ENCODE measurements at regions not wholly inside any gene's neighbourhood (a gene's known extent, or its start where the extent isn't known, plus 50 kb on each side); places are given as distances from the start of the nearest gene placed in this dataset.
"Not testable (repeated sequence)": the region's sequence is repeated elsewhere in the genome, so short reads cannot be mapped to it uniquely, and the experiment has no call there.

GRCh38 chr10:65355141-65355680 is 1570.6 kb upstream of the LRRTM3 start:
- DNase-seq (ENCODE audit: low read depth), result no peak

- DNase-seq (ENCODE audit: low read depth), result no peak
Measured at GRCh38 chr10:65358565-65358964, 1567.3 kb upstream of the LRRTM3 start.

GRCh38 chr10:65360497-65360896 is 1565.3 kb upstream of the LRRTM3 start:
- no peak for DNase-seq (ENCODE audit: low read depth)

DNA sequence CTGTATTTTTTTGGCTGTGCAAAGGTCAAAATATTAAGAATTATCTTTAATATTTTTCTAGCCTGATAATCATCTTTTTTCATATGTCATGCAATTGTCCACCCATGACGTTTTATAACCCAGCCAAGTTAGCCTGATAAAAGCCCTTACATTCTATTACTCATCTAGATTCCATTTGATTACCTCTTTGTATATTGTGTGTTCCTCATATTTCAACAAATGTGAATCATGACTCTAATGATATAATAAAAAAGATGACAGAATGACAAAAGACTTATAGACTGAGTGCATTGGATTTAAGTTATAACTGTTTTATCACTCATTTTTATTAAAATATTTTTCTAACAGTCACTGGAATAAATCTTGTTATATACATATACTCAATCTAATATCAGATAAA is 1560.0 kb upstream of the LRRTM3 start:
- DNase-seq (ENCODE audit: low read depth), result no peak

GRCh38 chr10:65367706-65368105 is 1558.1 kb upstream of the LRRTM3 start:
- no peak for DNase-seq (ENCODE audit: low read depth)

- DNase-seq (ENCODE audit: low read depth), result no peak
Measured at GRCh38 chr10:65375528-65375927, 1550.3 kb upstream of the LRRTM3 start.

GRCh38 chr10:65377687-65378086 is 1548.1 kb upstream of the LRRTM3 start:
- no peak for DNase-seq (ENCODE audit: low read depth)

GRCh38 chr10:65394502-65395297 is 1531.1 kb upstream of the LRRTM3 start:
- DNase-seq (ENCODE audit: low read depth), result no peak

DNA sequence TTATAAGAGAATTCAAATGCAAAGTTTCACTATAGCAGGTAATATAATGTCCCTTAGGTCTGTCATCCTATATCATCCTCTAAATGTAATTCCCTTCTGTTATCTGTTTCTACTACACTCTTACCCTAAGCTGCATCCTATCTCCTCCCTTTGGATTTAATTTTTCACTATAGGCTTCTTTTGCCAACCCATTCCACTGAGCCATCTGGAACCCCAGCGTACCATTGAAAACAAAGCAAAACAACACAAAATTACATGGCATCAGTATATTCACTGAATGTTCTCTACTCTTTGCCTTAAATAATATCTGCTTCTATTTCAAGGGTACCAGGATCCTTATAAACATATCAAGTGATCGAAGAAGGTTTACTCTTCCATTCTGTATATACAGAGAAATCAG is 1530.2 kb upstream of the LRRTM3 start:
- DNase-seq (ENCODE audit: low read depth), result no peak

GRCh38 chr10:65396997-65397396 is 1528.8 kb upstream of the LRRTM3 start:
- no peak for DNase-seq (ENCODE audit: low read depth)

DNA sequence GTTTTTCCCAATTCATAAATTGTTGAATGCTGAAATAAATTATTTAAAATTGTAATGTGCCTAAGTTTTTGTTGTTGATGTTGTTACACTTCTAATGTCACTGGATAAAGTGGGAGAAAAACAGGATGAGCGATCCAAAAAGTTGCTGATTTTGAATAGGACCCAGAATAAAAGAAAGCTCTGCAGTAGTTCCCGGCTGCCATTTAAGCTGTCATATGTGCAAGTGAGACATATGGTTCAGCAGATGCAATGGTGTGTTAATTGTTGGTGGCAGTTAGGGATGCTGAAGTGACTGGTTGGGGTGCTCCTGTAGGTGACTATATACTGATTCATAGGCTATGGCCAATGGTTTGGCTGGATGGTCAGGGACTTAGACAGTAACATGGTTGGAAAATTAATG is 1517.4 kb upstream of the LRRTM3 start:
- no peak for DNase-seq (ENCODE audit: low read depth)

DNA sequence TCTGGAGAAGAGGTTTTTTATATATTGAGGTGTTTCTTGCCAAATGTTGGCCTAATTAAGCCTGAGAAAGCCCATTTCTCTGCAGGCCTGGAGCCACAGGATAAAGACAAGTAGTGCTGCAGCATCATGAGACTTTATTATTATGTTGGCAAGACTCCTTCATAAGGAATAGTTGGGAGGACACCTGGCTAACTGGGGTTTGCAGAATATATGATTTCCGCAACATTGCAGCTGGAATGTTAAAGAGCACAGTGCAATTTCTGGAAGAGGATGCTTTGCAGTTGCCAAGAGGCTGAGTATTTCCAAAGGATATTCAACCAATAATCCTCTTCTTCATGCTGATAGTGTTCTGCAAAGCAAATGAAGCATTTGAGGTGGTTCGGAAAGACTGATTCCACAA is 1512.8 kb upstream of the LRRTM3 start:
- no peak for DNase-seq (ENCODE audit: low read depth)

DNA sequence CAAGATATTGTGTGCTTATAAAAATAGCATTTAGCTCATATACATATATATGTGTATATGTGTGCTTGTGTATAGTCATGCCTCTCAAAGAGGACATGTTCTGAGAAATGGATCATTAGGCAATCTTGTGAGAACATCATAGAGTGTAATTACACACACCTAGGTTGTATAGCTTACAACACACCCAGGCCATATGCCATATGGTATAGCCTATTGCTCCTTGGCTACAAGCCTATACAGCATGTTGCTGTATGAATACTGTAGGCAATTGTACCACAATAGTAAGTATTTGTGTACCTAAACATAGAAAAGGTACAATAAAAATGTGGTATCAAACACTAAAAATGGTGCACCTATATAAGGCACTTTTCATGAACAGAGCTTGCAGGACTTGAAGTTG is 1510.5 kb upstream of the LRRTM3 start:
- DNase-seq (ENCODE audit: low read depth), result no peak

DNA sequence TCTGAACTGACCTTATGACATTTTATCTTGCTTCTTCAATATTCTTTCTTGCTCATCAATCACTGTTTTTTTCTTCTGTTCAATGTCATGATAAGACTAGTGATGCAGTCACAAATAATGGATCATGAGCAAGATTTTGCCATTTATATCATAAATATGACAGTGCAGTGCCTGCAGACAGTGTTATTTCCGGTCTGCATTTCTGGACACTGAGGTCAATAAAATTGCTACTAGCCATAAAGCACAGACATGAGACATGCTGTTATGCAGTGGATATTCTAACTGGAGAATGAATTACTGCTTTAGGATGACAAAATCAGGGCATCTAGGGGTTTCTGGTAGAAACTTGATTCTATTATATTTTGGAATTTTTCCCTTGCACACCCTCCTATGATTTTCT is 1509.7 kb upstream of the LRRTM3 start:
- DNase-seq (ENCODE audit: low read depth), result no peak

DNA sequence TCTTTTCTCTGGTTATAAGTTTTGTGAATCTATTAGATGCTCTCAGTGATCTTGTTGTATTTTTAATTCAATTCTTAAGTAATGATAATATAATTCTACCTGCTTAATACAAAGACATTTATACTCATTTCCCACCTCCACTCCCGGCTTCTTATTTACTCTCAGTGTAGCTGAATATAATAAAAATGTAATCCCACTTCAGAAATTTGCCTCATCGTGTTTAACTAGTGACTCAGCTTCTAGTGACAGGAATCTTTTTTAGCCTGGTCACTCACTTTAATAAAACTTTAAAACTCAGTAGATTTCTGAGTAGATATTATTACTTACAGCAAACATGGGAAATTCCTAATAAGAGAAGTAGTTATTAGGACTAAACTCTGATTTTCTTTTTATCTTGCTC is 1506.2 kb upstream of the LRRTM3 start:
- DNase-seq (ENCODE audit: low read depth), result no peak

GRCh38 chr10:65423043-65423442 is 1502.8 kb upstream of the LRRTM3 start:
- no peak for DNase-seq (ENCODE audit: low read depth)

DNA sequence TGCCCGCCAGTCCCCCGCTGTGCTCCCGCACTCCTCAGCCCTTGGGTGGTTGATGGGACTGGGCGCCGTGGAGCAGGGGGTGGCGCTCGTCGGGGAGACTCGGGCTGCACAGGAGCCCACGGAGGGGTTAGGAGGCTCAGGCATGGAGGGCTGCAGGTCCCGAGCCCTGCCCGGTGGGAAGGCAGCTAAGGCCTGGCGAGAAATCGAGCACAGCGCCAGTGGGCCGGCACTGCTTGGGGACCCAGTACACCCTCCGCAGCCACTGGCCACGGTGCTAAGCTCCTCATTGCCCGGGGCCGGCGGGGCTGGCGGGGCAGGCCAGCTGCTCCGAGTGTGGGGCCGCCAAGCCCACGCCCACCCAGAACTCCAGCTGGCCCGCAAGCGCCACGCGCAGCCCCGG is 1496.5 kb upstream of the LRRTM3 start:
- DNase-seq (ENCODE audit: low read depth), result not testable (repeated sequence)

- DNase-seq (ENCODE audit: low read depth), result no peak
Measured at GRCh38 chr10:65430979-65431378, 1494.9 kb upstream of the LRRTM3 start.

DNA sequence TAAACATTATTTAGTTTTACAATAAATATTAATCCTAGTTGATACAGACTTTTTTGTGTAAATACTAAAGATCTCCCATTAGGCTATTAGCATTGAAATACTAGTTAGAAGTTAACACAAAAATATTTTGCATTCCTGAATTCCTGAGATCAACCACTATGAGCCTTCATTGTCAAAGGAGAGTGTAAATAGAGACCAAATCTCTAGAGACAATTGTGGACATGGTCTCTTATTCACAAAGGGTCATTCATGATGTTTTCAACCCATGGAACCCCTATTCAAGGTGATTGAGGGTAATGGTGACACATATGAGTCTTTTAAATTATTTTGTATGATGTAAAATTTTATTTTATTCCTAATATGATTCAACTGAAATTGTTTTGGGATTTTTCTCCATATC is 1454.8 kb upstream of the LRRTM3 start:
- DNase-seq (ENCODE audit: low read depth), result no peak

DNA sequence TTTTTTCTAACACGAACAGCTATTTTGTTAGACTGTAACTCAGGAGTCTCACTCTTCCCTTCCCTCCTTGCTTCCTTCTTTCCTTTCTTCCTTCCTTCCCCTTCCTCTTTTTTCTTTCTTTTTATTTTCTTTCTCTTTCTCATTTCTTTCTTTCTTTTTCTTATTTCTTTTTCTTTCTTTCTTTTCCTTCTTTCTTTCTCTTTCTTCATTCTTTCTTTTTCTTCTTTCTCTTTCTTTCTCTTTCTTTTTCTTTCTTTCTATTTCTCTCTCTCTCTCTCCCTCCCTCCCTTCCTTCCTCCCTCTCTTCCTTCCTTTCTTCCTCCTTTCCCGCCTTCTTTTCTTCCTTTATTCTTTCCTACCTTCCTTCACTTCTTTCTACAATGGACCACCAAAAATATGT is 1443.0 kb upstream of the LRRTM3 start:
- DNase-seq (ENCODE audit: low read depth), result no peak

DNA sequence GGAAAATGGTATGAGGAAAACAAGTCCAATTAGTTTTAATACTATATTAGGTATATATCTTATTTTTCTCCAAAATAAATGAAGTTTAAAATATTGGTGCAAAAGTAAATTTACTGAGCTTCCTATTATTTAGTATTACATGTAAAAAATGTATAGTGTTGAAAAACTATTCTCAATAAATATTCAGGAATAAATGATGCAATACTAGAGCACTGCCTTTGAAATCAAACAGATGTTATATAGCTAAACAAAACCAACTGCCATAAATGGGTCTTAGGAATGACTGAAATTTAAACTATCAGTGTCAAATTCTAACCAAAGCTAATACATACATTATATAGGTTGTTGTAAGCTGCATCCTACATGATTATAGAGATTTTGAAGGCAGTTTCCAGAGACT is 1434.0 kb upstream of the LRRTM3 start:
- no peak for DNase-seq (ENCODE audit: low read depth)

DNA sequence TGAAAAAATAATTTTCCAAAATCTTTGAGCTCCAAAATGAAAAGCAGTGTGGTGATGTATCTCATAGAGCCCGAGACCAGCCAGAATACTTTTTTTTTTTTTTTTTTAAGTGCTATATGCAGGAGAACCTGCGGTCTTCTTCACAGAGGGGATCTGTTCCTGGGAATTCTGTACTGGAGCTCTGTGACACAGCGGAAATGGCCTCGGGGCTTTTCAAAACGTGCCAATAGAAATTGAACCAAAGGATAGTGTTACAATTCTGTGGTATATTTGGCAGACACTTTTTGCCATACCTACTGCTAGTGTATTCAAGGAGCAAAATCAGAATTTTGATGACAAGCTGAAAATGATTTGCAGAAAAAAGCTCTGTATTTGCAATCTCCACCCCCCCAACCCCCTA is 1429.3 kb upstream of the LRRTM3 start:
- no peak for DNase-seq (ENCODE audit: low read depth)

GRCh38 chr10:65497837-65498236 is 1428.0 kb upstream of the LRRTM3 start:
- DNase-seq (ENCODE audit: low read depth), result no peak

- no peak for DNase-seq (ENCODE audit: low read depth)
Measured at GRCh38 chr10:65500716-65501115, 1425.1 kb upstream of the LRRTM3 start.
